NCI-H524 treated with DMSO at 0.1 percent for 48 hours (cell line): ENCODE measurements at regions not wholly inside any gene's neighbourhood (a gene's known extent, or its start where the extent isn't known, plus 50 kb on each side); places are given as distances from the start of the nearest gene placed in this dataset.
A peak's percentile ranks its signal among the peaks of the same experiment; 100 is the strongest.

Experiments
- DNase-seq: peaks from one replicate; lab custom pipeline; 2025; lab: John Stamatoyannopoulos, UW

DNA sequence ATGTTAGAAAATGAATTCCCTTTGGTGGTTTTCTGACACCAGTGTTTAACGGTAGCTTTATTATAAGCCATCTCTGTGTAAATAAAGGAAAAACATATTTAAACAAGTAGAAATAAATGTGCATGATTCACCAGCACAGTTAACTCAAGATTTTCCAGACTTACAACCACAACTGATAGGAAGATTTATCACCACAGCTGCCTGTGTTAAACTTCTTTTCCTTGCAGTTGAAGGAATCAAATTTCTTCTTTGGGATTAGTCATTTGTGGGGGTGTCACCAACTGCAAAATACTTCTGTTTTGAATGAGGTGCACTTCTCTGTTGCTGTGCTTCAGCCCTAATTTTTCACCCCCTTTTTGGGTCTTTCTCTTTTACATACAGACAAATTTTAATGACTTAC lies 128.1 kb upstream of the STK26 start:
- no peak for DNase-seq

DNA sequence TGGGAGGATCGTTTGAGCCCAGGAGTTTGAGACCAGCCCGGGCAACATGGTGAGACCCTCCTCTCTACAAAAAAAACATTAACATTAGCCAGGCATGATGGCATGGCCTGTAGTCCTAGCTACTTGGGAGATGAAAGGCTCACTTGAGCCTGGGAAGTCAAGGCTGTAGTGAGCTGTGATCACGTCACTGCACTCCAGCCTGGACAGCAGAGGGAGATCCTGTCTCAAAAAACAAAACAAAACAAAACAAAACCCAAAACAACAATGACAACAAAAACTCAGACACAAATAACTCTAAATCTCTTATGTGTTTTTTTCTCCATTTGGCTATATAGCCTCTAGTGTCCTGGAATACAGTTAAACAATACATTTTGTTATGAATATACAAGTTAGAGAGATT lies 127.3 kb upstream of the STK26 start:
- no peak for DNase-seq

DNA sequence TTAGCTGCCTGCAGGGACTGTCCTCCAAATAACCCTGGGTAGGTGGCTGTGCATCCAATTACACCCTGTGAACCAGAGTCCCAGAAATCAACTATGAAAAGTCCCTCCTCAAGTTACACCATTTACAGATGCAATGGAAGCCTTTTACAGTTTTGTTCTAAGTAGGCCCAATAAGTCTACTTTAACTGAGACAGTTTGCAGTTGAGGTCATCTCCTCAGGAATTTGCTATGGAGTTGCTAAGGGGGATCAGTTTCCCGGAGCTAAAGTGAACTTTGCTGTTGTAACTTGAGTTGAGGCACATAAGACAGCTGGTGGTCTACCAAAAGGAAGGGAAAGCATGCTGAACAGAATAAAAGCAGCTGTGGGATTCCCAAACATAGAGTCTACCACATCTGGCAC lies 121.6 kb upstream of the STK26 start:
- DNase-seq: peak; percentile 6

DNA sequence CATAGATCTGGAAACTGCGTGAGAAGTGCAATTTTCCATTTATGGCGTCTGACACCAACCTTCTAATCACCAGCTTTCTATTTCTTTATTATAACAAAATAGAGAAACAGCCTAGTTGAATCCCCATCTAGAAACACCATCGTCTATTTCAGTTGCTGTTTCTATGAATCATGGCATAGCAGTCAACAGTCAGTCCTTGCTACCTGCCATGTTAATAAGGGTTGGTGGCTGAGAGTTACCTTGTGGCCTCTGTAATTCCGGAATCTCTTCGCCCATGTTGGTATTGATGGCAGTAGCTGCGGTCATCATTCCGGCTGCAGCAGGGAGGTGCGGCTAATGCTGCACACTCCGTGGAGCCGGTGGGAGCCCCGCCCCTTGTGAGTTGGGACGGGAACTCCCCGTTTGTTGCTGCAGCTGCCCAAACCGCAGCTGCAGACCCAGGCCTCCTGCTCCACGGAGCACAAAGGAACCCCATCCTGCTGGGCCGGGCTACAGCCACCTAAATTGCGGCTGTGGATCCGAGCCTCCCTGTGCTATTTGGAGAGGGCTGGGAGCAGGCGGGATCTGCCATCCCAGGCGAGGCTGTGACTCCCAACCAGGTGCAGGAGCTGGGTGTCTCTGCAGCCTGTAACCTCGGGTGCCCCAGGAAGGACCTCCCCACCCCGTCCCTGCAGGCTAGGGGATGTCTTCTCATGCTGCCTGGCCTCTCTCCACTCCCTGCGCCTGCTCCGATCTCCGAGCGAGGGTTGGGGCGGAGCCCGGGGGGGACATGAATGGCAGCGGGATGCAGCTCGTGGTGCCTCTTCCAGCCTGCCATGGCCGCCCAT lies 115.4 kb upstream of the STK26 start:
- DNase-seq: no peak

DNA sequence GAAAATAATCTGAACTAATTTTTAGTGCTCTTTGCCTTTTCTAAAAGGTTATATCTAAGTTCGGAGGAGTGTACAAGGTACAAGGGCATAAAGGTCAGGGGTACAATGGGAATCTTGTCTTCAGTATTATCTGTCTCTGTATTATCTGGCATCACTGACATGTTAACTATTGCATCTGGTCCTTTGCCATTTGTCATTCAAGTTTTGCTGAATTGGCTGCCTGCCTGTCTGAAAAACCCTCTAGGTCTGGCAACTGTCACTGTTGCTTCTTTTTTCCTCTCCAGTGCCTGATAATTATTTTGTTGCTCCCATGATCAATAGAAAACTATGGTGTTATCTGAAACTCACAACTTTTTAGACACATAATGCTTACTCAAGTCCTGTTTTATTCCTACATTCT lies 112.5 kb upstream of the STK26 start:
- DNase-seq: no peak

DNA sequence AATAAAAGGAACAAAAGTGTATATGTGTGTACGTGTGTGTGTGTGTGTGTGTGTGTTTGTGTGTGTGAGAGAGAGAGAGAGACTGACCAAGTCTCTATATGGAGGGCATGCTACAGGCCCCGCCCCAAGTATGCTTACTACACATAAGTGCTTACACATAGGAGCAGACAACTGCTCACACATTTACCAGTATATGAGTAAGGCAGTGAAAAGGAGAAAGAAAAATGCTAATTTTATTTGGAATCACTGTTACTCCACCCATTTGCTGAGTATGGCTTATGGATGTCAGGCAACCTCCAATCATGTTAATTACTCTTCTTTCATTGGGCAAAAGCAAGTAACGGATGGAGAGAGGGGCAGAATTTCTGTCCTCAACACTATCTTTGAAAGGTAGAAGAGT lies 107.6 kb upstream of the STK26 start:
- no peak for DNase-seq

DNA sequence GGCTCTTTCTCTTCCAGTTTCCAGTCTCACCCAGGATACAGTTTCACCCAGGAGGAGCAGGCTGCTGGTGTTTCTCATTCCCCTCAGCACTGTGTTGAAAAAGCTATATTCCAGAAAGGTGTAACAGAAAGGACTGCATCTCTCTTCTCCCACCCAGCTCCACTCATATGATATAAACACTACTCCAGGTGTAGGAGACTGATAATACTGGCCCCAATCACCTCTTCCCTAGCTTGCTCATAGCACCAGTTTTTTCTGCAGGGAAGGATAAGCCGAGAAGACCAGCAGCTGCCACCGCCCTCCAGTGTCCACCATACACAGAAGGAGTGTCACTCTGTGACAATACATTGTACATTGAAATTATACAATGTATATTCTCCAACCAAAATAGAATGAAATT lies 105.5 kb upstream of the STK26 start:
- no peak for DNase-seq

DNA sequence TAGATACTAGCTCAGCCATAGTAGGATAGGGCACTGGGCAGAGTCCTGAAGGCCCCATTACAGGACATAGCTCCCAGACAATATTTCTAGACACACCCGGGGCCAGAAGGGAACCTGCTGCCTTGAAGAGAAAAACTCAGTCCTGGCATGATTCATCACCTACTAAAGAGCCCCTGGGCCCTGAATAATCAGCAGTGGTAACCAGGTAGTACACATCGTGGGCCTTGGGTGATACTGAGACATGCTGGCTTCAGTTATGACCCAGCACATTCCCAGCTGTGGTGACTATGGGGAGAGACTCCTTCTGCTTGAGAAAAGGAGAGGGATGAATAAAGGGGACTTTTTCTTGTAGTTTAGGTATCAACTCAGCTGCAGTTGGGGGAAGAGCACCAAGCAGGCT lies 104.3 kb upstream of the STK26 start:
- no peak for DNase-seq

DNA sequence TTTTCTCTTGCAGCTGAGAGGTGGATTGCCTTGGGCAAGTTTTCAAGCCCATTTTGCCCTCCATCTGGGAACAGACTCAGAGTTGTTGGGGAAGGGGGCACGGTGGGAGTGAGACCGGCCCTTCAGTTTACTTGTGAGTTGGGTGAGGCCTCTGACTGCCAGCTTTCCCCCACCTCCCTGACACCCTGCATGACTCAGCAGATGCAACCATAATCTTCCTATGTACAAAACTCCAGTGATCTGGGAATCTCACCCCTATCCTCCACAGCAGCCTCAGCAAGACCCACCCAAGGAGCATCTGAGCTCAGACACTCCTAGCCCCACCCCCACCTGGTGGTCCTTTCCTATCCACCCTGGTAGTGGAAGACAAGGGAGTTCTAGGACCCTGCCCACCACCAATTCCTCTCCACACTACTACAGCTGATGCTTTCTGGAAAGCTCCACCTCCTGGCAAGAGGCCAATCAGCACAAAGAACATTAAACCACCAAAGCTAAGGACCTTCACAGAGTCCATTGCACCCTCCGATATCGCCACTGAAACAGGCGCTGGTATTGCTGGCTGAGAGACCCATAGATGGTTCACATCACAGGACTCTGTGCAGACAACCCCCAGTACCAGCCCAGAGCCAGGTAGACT lies 99.4 kb upstream of the STK26 start:
- no peak for DNase-seq

DNA sequence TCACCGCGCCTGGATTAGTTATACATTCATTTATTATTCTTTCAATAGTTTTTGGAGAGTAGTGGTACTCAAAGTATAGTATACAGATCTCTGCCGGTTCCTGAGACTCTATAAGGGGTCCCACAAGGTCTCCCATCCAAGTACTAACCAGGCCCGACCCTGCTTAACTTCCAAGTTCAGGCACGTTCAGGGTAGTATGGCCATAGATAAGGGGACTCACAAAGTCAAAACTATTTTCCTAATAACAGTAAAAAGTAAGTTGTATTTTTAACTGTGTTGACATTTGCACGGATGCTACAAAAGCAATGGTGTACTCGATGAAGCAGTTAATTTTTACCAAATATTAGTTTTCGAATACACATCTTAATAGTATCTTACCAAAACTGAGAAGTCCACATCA lies 84.4 kb upstream of the STK26 start:
- no peak for DNase-seq

DNA sequence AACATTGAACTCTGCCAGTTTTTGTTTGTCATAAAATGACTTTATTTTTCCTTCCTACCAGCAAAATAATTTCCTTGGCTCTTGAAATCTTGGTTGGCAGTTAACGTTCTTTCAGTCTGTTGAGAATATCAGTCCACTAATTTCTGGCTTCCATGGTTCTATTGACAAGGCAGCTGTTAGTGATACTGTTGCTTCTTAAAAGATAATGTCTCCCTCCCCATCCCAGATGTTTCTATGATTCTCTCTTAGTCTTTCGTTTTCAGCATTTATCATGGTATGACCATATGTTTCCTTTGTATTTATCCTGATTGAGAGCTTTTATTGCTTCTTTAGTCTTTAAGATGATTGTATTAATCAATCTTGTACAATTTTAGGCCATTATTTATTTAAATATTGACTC lies 81.1 kb upstream of the STK26 start:
- no peak for DNase-seq

DNA sequence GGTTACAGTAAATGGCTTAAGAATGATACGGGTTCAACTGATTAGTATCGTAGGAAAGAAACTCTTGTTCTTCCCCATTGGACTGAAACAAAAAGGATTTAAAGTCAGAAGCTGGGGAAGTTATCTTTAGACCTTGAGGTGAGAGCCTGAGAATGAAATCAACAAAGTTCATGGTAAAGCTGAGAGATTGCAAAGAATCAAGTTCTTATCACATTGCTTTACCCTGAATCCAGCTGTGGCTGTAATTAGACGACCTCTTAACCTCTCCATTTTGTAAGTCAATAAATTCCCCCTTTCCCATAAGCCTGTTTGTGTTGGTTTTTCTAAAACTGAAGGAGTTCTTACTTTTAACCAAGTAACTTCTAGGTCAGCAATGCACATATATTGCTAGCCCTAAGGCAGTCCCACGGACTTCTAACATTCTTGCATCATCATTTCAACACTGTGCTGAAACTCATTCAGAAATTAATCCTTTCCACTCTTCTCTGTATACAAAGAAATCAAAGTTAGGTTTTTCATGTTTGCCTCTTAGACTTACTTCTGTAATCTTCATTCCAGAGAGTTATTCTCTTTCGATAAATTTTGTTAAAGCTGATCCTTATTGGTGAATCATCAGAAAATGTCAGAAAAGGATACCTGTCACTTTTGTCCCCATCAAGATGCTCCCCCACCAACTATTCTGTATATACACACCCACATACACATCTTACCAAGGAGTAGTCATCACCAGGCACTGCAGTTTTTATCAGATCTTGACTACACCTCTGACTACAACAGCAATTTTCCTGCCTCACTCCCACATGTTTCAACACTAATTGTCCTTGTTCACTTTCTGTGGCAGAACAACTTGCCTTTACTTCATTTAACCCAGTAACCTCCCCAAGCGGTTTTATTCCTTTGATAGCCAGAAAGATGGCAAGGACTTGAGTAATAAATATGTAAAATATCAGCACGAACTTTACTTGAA lies 77.9 kb upstream of the STK26 start:
- no peak for DNase-seq

DNA sequence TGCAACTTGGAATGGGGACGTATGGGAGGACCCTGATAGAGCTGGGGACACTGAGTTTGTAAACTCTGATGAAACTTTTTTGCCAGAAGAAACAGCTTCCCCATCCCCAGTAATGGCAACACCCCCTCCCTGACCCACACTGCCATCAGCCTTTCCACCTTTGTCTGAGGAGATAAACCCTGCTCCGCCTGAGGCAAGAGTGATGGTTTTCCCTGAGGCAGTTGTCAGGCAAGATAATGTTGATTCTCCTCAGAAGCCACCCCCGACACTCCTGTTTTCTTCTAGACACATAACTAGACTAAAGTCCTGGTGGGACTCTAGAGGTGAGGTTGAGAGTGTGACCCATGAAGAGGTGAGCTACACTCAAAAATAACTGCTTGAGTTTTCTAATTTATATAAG lies 71.9 kb upstream of the STK26 start:
- DNase-seq: no peak

DNA sequence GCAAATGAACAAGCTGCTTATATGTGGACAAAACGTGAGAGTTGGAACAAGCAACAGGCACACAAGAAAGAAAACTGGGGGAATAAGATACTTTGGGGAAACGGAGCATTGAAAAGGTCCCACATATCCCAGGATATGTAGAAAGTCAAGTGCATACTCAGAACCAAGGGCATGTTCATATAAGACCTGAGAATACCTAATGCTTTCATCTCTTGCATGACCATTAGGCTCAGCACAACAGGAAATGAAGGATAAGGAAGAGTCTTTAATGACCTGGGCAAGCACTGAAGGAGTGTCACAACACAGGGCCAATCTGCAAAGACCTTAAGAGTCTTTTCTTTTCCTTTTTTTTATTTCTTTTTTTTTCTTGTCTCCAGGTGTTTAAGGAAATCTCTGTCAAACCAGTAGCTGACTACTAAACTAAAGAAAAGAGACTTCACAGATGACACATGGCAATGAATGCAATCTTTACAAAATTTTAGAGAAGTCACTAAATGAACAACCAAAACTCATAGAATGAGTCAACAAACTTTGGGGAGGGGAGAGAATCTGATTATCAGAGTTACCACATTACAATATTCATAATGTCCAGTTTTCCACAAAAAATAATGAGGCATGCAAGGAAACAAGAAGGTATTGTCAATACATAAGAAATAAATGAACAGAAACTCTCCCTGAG lies 67.9 kb upstream of the STK26 start:
- DNase-seq: no peak

DNA sequence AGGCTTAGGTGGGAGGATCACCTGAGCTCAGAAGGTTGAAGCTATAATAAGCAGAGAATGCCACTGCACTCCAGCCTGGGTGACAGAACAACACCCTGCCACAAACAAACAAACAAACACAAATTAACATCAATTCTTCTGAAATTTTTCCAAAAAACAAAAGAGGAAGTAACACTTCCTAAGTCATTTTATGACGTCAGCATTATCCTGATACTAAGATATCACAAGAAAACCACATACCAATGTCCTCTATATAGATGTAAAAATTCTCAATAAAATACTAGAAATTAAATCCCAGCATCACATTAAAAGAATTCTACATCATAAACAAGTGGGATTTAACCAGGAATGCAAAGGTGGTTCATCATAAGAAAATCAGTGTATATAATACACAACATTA lies 64.4 kb upstream of the STK26 start:
- no peak for DNase-seq

DNA sequence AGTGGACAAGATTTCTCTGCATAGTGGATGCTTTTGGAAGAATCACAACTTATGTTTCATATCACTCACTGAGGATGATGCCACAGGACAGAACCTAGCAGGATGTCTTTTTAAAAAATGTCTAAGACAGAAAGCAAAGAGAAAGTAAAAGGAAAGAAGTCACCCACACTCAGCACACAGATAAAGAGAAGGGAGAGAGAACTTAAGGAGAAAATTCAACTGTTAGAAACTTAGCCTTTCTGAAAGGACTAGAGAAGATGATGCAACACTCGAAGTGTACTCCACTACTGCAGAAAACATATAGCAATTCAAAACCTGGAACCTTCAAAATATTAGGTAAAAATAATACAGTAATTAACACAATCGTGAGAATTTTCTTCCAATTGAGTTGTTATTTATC lies 52.8 kb upstream of the STK26 start:
- no peak for DNase-seq
